Esophagus muscularis mucosa (tissue), 2 donors: ENCODE measurements at regions not wholly inside any gene's neighbourhood (a gene's known extent, or its start where the extent isn't known, plus 50 kb on each side); places are given as distances from the start of the nearest gene placed in this dataset.
"Not testable (repeated sequence)": the region's sequence is repeated elsewhere in the genome, so short reads cannot be mapped to it uniquely, and the experiment has no call there.

Experiments used
- POLR2A ChIP-seq: fragments of 450-650 bp; IDR thresholded peaks from one replicate; pipeline ENCODE4 v1.6.1; 2017; ENCODE audit warnings: antibody characterized with exemption, moderate library complexity, mild to moderate bottlenecking, low read depth
- POLR2AphosphoS5 ChIP-seq, 2 donors: sonication (generic); formaldehyde crosslinking; IDR thresholded peaks; one replicate each; pipeline ENCODE4 v1.6.1; 2017; ENCODE audit warnings: antibody characterized with exemption in 2 of 2

DNA sequence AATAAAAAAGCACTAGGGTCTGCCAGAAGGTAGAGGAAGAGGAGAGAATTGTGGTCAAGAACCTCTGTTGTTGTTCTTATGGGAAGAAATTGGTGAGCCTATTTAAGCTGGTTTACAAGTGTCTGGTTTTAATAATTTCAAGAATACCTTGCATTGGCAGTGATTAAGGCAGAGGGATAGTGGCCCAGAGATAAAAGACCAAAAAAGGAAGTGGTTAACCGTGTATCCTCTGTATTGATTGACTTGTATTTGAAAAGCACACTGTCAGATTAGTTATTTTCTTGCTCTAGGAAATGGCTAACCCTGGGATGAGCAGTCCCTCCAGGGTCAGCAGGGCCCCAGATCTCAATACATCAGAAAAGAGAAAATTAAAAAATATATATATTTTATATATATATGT is 190.1 kb downstream of the SPIN4 start:
- not testable (repeated sequence) for TF ChIP-seq POLR2A; POLR2AphosphoS5 (IDR thresholded peaks at IDR 0.05)
